ENCODE measurements at regions not wholly inside any gene's neighbourhood (a gene's known extent, or its start where the extent isn't known, plus 50 kb on each side); places are given as distances from the start of the nearest gene placed in this dataset.

GRCh38 chr5:167255926-167256325, 1035.5 kb upstream of the WWC1 start:
- intact Hi-C loops (cut with micrococcal nuclease; ENCODE audit: unreplicated experiment) = no loop called here
- ChIA-PET CTCF (no interaction called here), SMC1A (ENCODE audit: uncharacterized antibody, unreplicated experiment) (no interaction called here)
- TF ChIP-seq BHLHE40 (IDR thresholded peaks at IDR 0.05; ENCODE audit: borderline replicate concordance in 1 of 2, low read depth in 2 of 2, low read length in 1 of 2) = no peak
- TF ChIP-seq RBBP5 (conservative IDR thresholded peaks at IDR 0.05) = no peak
- no peak for TF ChIP-seq RFX5 (IDR thresholded peaks at IDR 0.05; ENCODE audit: low read depth, low read length)
- TF ChIP-seq CHD1 (IDR thresholded peaks at IDR 0.05; ENCODE audit: low read depth, low read length) = no peak
- TF ChIP-seq LARP7 (IDR thresholded peaks at IDR 0.05) = no peak
- no peak for TF ChIP-seq IRF3 (IDR thresholded peaks at IDR 0.05)
- no peak for TF ChIP-seq STAT3 (IDR thresholded peaks at IDR 0.05; ENCODE audit: low read depth, low read length)
- TF ChIP-seq ZNF207 (IDR thresholded peaks at IDR 0.05; ENCODE audit: borderline replicate concordance) = no peak
- TF ChIP-seq NFXL1 (IDR thresholded peaks at IDR 0.05; ENCODE audit: borderline replicate concordance) = no peak
- no peak for TF ChIP-seq ZBTB40 (IDR thresholded peaks at IDR 0.05; ENCODE audit: borderline replicate concordance)
- no peak for TF ChIP-seq PAX5 (IDR thresholded peaks at IDR 0.05; ENCODE audit: borderline replicate concordance, low read depth, low read length)
- TF ChIP-seq SPI1 (IDR thresholded peaks at IDR 0.05; ENCODE audit: borderline replicate concordance, insufficient read depth, low read depth, low read length) = no peak
- no peak for TF ChIP-seq SIX5 (IDR thresholded peaks at IDR 0.05; ENCODE audit: low read depth, low read length, severe bottlenecking)
- no peak for TF ChIP-seq E2F8 (IDR thresholded peaks at IDR 0.05; ENCODE audit: low read depth, partially characterized antibody)
- TF ChIP-seq TAF1 (IDR thresholded peaks at IDR 0.05; ENCODE audit: borderline replicate concordance, low read depth, low read length) = no peak

More at GRCh38 chr5:167255926-167256325, 1035.5 kb upstream of the WWC1 start:
- Histone ChIP-seq H3K27me3 (replicated peaks in 1 of 2; ENCODE audit: control insufficient read depth in 2 of 2, insufficient read depth in 2 of 2, low read length in 1 of 2) (no peaks in the 10 kb centered on the region), H3K36me3 (ENCODE audit: control insufficient read depth in 2 of 2, insufficient read depth in 2 of 2, low read length in 1 of 2) (no peaks in the 10 kb centered on the region), H4K20me1 (ENCODE audit: control insufficient read depth, insufficient read depth) (no peaks in the 10 kb centered on the region), H3K27ac (ENCODE audit: control insufficient read depth, insufficient read depth) (no peak overlapping the region), H3K4me2 (ENCODE audit: control insufficient read depth, insufficient read depth) (no peak overlapping the region), H3K9me3 (replicated peaks; ENCODE audit: control insufficient read depth, insufficient read depth, low read length) (no peaks in the 10 kb centered on the region), H3K4me3 (no peak overlapping the region), H2AFZ (ENCODE audit: control insufficient read depth, low read depth, low read length) (no peak overlapping the region), H3K9ac (ENCODE audit: control insufficient read depth, insufficient read depth, low read length) (no peak overlapping the region), H3K4me1 (ENCODE audit: control insufficient read depth, insufficient read depth, low read length) (no peaks in the 10 kb centered on the region), H3K79me2 (ENCODE audit: control insufficient read depth, insufficient read depth, low read length) (no peaks in the 10 kb centered on the region)
- DNase-seq (ENCODE audit: low read depth, low spot score) (no peak), FAIRE-seq (no peak), ATAC-seq (no peak)
- in situ Hi-C loops (cut with MboI) = no loop called here
- BruUV-seq (replicated peaks) = no TSS peak
- 55% methylated on average over 2 of the region's 2 CpGs for WGBS (ENCODE audit: insufficient coverage, insufficient replicate concordance, low lambda C conversion rate, missing lambda C conversion rate)
- POLR2A ChIA-PET = no interaction called here
- RAD21 ChIA-PET (ENCODE audit: unreplicated experiment) = no interaction called here

Data from GM12878 (cell line).